ENCODE measurements at regions not wholly inside any gene's neighbourhood (a gene's known extent, or its start where the extent isn't known, plus 50 kb on each side); places are given as distances from the start of the nearest gene placed in this dataset.

- DNase-seq: no peak
Measured at GRCh38 chr9:81480828-81481604, 208.3 kb downstream of the TLE1 start.

GRCh38 chr9:81479573-81479972 is 209.8 kb downstream of the TLE1 start:
- no peak for DNase-seq

- no peak for DNase-seq
Measured at GRCh38 chr9:81477669-81478068, 211.7 kb downstream of the TLE1 start.

GRCh38 chr9:81476813-81477490 is 212.4 kb downstream of the TLE1 start:
- DNase-seq: no peak

GRCh38 chr9:81474792-81475191 is 214.6 kb downstream of the TLE1 start:
- DNase-seq: no peak

GRCh38 chr9:81474125-81474524 is 215.2 kb downstream of the TLE1 start:
- no peak for DNase-seq

GRCh38 chr9:81473708-81474107 is 215.6 kb downstream of the TLE1 start:
- no peak for DNase-seq

- no peak for DNase-seq
Measured at GRCh38 chr9:81473206-81473605, 216.1 kb downstream of the TLE1 start.

GRCh38 chr9:81472701-81473100 is 216.6 kb downstream of the TLE1 start:
- DNase-seq: no peak

GRCh38 chr9:81470864-81471263 is 218.5 kb downstream of the TLE1 start:
- DNase-seq: no peak

- no peak for DNase-seq
Measured at GRCh38 chr9:81468084-81468595, 221.2 kb downstream of the TLE1 start.

GRCh38 chr9:81466981-81467380 is 222.4 kb downstream of the TLE1 start:
- DNase-seq: no peak

GRCh38 chr9:81465468-81466011 is 223.8 kb downstream of the TLE1 start:
- DNase-seq: no peak

- no peak for DNase-seq
Measured at GRCh38 chr9:81462801-81463200, 226.5 kb downstream of the TLE1 start.

- no peak for DNase-seq
Measured at GRCh38 chr9:81461196-81461595, 228.2 kb downstream of the TLE1 start.

- DNase-seq: no peak
Measured at GRCh38 chr9:81460693-81461092, 228.7 kb downstream of the TLE1 start.

GRCh38 chr9:81459591-81459990 is 229.8 kb downstream of the TLE1 start:
- DNase-seq: no peak

GRCh38 chr9:81456431-81457006 is 232.8 kb downstream of the TLE1 start:
- DNase-seq: no peak

- DNase-seq: no peak
Measured at GRCh38 chr9:81455462-81456219, 233.7 kb downstream of the TLE1 start.

- no peak for DNase-seq
Measured at GRCh38 chr9:81445331-81445921, 243.9 kb downstream of the TLE1 start.

- DNase-seq: no peak
Measured at GRCh38 chr9:81431641-81432040, 257.7 kb downstream of the TLE1 start.

- no peak for DNase-seq
Measured at GRCh38 chr9:81430727-81431126, 258.6 kb downstream of the TLE1 start.

- DNase-seq: no peak
Measured at GRCh38 chr9:81427870-81428269, 261.5 kb downstream of the TLE1 start.

Data from activated effector memory CD4-positive, alpha-beta T cell treated with Interleukin-2 at 50 U/mL for 16 hours (primary cell).